ENCODE measurements at regions not wholly inside any gene's neighbourhood (a gene's known extent, or its start where the extent isn't known, plus 50 kb on each side); places are given as distances from the start of the nearest gene placed in this dataset.

- TF ChIP-seq, protein P1, sequence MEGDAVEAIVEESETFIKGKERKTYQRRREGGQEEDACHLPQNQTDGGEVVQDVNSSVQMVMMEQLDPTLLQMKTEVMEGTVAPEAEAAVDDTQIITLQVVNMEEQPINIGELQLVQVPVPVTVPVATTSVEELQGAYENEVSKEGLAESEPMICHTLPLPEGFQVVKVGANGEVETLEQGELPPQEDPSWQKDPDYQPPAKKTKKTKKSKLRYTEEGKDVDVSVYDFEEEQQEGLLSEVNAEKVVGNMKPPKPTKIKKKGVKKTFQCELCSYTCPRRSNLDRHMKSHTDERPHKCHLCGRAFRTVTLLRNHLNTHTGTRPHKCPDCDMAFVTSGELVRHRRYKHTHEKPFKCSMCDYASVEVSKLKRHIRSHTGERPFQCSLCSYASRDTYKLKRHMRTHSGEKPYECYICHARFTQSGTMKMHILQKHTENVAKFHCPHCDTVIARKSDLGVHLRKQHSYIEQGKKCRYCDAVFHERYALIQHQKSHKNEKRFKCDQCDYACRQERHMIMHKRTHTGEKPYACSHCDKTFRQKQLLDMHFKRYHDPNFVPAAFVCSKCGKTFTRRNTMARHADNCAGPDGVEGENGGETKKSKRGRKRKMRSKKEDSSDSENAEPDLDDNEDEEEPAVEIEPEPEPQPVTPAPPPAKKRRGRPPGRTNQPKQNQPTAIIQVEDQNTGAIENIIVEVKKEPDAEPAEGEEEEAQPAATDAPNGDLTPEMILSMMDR (IDR thresholded peaks at IDR 0.05) = no peak
- no peak for TF ChIP-seq EP300 (IDR thresholded peaks at IDR 0.05)
Measured at GRCh38 chr7:41476460-41476803, 226.5 kb downstream of the INHBA start.

All from suprapubic skin (tissue), 3 donors.